ENCODE measurements at regions not wholly inside any gene's neighbourhood (a gene's known extent, or its start where the extent isn't known, plus 50 kb on each side); places are given as distances from the start of the nearest gene placed in this dataset.

DNA sequence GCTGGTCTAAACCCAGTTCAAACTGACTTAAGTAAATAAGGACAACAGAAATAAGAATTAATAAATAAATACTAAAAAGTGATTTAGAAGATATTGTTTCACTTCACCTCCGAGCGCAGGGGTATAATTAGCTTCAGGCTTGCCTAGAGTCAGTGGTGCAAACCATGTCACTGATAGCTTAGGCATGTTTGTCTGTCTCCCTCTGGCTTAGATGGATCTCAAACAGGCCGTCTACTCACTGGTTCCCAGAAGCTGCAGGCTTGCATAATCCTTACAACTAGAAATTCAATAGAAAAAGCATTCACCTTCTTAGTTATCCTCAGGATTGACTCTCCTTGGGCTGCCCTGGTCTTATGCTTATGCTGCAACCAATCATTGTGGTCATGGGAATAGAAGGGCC, 629.8 kb upstream of the WWC1 start:
- Histone ChIP-seq H3K4me1 (no peaks in the 10 kb centered on the region), H3K27me3 (no peaks in the 10 kb centered on the region), H3K4me3 (ENCODE audit: low read depth, low read length) (no peak overlapping the region), H3K36me3 (no peaks in the 10 kb centered on the region), H3K9me3 (no peaks in the 10 kb centered on the region)
- DNase-seq, result no peak
- no peak for TF ChIP-seq CTCF (IDR thresholded peaks at IDR 0.05; ENCODE audit: low read depth, low read length)

GRCh38 chr5:167664222-167664804, 627.1 kb upstream of the WWC1 start:
- no peak for TF ChIP-seq CTCF (IDR thresholded peaks at IDR 0.05; ENCODE audit: low read depth, low read length)
- H3K36me3 ChIP-seq, result no peaks in the 10 kb centered on the region
- no peaks in the 10 kb centered on the region for H3K27me3 ChIP-seq
- no peaks in the 10 kb centered on the region for H3K9me3 ChIP-seq
- no peaks in the 10 kb centered on the region for H3K4me1 ChIP-seq
- no peak for DNase-seq
- H3K4me3 ChIP-seq (ENCODE audit: low read depth, low read length), result no peak overlapping the region

GRCh38 chr5:167665841-167666375, 625.5 kb upstream of the WWC1 start:
- Histone ChIP-seq H3K9me3 (no peaks in the 10 kb centered on the region), H3K4me3 (ENCODE audit: low read depth, low read length) (no peak overlapping the region), H3K4me1 (no peaks in the 10 kb centered on the region), H3K27me3 (no peaks in the 10 kb centered on the region), H3K36me3 (no peaks in the 10 kb centered on the region)
- TF ChIP-seq CTCF (IDR thresholded peaks at IDR 0.05; ENCODE audit: low read depth, low read length), result no peak
- DNase-seq, result no peak

DNA sequence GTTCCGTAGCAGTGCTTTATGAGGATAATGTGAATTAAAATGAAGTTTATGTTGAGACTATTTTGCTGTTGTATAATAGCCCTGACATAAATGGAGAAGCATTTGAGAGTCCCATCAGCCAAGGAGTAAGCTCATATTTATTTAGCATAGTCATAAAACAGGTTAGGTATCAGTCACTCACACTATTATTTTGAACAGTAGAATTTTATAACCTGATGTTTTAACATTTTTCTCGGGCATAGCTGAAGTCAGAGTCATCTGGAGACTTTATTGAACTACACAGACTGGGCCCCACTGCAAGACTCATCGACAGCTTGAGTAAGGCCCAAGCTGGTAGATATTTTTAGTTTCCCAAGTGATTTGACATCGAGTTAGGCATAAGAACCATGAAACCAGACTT, 620.3 kb upstream of the WWC1 start:
- Histone ChIP-seq H3K27me3 (no peaks in the 10 kb centered on the region), H3K4me1 (no peaks in the 10 kb centered on the region)

GRCh38 chr5:167673942-167674341, 617.5 kb upstream of the WWC1 start:
- H3K9me3 ChIP-seq, result no peaks in the 10 kb centered on the region
- H3K36me3 ChIP-seq, result no peaks in the 10 kb centered on the region
- DNase-seq, result no peak
- H3K4me1 ChIP-seq, result no peaks in the 10 kb centered on the region
- no peak overlapping the region for H3K4me3 ChIP-seq (ENCODE audit: low read depth, low read length)
- H3K27me3 ChIP-seq, result no peaks in the 10 kb centered on the region; the same call in 1 of the 2 replicates
- TF ChIP-seq CTCF (IDR thresholded peaks at IDR 0.05; ENCODE audit: low read depth, low read length), result no peak

More for the DNA sequence above, 620.3 kb upstream of the WWC1 start:
- DNase-seq, result no peak
- H3K36me3 ChIP-seq, result no peaks in the 10 kb centered on the region
- no peak overlapping the region for H3K4me3 ChIP-seq (ENCODE audit: low read depth, low read length)
- TF ChIP-seq CTCF (IDR thresholded peaks at IDR 0.05; ENCODE audit: low read depth, low read length), result no peak
- no peaks in the 10 kb centered on the region for H3K9me3 ChIP-seq

DNA sequence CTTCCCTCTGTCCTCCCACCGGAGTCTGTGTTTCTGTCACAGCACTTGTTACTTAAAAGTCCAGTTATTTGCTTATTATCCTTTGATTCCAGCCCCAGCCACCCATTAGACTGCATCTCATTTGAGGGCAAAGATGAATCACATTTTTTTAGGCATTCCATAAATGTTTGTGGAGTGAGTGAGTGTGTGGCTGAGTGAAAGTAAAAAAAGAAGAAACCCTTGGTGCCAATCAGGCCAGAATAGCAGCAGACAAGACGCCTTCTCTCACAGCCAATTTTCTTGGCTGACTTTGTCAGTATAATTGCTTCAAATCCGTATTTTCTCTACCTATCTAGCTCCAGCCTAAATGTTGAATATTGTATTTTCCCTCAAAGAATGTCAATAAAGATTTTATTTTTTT, 613.0 kb upstream of the WWC1 start:
- TF ChIP-seq CTCF (IDR thresholded peaks at IDR 0.05; ENCODE audit: low read depth, low read length), result no peak
- Histone ChIP-seq H3K4me1 (no peaks in the 10 kb centered on the region), H3K36me3 (no peaks in the 10 kb centered on the region), H3K27me3 (no peaks in the 10 kb centered on the region; the same call in 1 of the 2 replicates), H3K4me3 (ENCODE audit: low read depth, low read length) (no peak overlapping the region), H3K9me3 (no peaks in the 10 kb centered on the region)
- DNase-seq, result no peak

All from BE2C (cell line).